ENCODE measurements at regions not wholly inside any gene's neighbourhood (a gene's known extent, or its start where the extent isn't known, plus 50 kb on each side); places are given as distances from the start of the nearest gene placed in this dataset.
"Not testable (repeated sequence)": the region's sequence is repeated elsewhere in the genome, so short reads cannot be mapped to it uniquely, and the experiment has no call there.

DNA sequence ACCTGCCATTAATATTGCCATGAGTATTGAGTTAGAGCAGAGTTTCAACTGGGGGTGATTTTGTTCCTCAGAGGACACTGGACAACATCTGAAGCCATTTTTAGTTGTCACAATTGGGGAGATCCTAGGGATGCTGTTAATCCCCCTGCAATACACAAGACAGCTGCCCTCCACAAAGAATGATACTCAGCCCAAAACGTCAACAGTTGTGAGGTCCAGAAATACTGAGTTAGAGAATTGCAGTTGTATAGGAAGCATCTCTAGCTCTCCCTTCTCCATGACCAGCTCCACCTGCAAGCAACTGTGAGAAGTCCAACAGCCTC, 614.0 kb upstream of the CDH5 start:
- DNase-seq = no peak

GRCh38 chr16:65751622-65752521, 614.6 kb upstream of the CDH5 start:
- DNase-seq = no peak

DNA sequence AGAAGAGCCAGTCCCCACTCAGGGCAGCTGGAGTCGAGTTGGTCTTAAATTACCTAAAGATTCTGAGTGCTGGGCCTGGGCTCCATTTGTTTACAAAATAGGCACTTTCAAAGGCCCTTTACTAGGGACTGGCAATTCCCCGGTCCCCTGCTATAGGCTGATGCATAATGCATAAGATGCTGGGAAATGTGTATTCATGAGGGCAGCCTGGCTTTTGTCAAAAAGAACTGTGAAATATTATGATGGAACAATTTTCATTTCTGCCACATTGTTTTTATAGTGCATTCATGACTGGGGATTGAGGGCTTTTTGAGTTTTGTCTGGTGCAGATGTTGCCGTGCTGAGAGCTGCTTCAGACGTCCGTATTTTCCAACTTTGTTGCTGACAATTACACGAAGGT, 617.0 kb upstream of the CDH5 start:
- DNase-seq = no peak

GRCh38 chr16:65746941-65747340, 619.5 kb upstream of the CDH5 start:
- DNase-seq = no peak

GRCh38 chr16:65745201-65745708, 621.2 kb upstream of the CDH5 start:
- no peak for DNase-seq

GRCh38 chr16:65744401-65744800, 622.1 kb upstream of the CDH5 start:
- DNase-seq = no peak

GRCh38 chr16:65743558-65743957, 621.7 kb upstream of the CDH11 start:
- DNase-seq = no peak

- peak; percentile 7 for DNase-seq
These were observed 618.8 kb upstream of the CDH11 start for GRCh38 chr16:65740711-65741110.

DNA sequence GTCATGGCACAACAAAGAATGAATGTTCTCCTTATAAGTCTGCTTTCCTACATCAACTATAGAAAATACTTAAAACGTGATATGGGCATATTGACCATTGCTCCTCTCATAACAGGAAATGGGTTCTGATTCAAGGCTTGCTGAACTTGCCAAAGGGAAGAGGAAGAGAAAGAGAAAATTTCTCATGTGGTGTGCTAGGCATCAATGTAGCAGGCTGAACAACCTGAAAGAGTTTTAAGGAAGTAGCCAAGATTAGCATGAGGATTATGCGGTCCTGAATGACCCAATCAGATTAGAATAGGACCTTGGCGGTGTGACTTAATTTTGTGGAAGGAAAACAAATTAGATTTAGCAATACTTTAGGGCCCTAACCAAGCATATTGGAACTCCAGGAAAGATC, 617.7 kb upstream of the CDH11 start:
- DNase-seq = no peak

DNA sequence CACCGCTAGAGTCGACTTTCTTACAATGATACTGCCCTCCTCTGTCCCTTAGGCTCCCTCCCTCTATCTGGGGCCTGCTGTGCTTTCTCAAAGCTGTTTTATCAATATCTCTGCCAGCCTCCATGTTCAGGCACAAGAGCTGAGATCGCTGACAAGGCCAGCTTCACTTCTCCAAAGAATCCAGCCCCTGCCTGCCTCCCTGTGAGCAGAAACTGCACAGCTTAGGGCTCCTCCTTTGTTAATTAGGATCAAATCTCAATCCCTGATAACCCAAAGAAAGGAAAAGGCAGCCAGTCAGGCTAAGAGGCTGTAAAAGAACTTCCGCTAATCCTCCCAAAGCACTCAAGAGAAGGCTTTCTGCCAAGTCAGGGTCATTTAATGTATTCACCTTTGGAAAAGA, 616.0 kb upstream of the CDH11 start:
- DNase-seq = no peak

DNA sequence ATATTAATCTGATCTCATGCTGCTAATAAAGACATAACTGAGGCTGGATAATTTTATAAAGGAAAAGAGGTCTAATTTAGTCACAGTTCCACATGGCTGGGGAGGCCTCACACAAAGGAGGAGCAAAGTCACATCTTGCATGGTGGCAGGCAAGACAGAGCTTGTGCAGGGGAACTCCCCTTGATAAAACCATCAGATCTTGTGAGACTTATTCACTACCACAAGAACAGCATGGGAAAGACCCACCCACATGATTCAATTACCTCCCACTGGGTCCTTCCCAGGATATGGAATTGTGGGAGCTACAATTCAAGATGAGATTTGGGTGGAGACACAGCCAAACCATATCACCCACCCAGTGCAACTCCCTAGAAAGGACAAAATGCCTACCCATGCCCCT, 613.8 kb upstream of the CDH11 start:
- DNase-seq = not testable (repeated sequence)

- no peak for DNase-seq
These were observed 611.9 kb upstream of the CDH11 start for GRCh38 chr16:65733721-65734120.

- no peak for DNase-seq
These were observed 610.0 kb upstream of the CDH11 start for GRCh38 chr16:65731833-65732232.

DNA sequence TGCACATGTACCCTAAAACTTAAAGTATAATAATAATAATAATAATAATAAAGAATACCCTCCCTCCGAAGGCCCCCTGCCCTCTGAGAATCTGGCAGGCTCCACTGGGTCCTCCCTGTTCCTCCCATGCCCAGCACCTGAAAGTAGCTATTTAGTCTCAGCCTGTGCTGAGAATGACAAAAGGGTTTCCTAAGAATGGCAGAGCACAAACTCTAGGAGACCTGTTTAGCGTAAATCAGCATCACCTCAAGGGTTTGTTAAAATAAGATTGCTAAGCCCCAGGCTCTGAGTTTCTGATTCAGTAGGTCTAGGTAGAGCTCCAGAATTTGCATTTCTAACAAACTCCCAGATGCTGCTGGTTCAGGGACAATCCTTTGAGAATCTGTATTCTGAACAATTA, 606.8 kb upstream of the CDH11 start:
- no peak for DNase-seq

DNA sequence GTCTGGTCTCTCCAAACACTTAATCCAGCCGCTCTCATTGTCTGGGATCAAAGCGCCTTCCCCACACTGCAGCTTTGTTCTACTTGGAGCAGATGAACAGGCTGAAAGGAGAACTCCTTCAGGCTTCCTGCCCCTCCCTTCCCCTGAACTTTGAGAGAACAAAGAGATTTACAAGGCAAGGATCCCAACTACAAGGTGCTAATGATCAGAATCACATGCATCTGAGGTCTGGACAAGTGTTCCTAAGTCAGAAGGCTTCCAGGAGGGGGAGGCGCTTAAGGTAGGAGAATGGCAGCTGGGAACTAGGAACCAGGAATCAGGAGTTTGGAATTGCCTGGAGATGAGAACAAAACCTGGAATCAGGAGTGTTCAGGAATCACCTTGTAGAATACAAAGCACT, 606.3 kb upstream of the CDH11 start:
- DNase-seq = no peak

DNA sequence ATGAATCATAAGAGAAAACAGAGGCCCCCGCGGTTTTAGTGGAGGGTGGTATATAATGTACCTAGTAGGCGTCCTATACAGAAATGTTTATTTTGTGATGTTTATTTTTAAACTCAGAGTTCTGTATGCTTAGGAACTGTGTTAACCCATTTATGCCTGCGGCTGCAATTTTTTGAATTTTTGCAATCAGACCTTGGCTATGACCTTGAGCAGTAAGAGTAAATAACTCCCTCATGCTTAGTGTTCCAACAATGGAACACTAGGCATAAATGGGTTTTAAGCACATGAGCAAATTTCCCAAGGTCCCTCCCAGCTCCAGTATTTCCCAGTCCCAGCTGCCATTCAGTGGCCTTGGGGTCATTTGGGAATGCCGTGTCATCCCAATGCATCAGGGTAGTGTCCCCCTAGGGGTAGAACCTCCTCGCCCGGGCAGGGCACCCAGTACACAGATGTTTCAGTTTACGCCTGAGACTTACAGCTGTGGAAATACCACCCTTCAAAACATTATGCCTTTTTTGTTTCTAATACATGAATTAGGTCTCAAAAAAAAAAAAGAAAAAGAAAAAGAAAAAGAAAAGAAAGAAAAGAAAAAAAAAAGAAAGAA, 605.8 kb upstream of the CDH11 start:
- DNase-seq = no peak

- DNase-seq = peak; percentile 54
These were observed 603.4 kb upstream of the CDH11 start for GRCh38 chr16:65725156-65725845.

DNA sequence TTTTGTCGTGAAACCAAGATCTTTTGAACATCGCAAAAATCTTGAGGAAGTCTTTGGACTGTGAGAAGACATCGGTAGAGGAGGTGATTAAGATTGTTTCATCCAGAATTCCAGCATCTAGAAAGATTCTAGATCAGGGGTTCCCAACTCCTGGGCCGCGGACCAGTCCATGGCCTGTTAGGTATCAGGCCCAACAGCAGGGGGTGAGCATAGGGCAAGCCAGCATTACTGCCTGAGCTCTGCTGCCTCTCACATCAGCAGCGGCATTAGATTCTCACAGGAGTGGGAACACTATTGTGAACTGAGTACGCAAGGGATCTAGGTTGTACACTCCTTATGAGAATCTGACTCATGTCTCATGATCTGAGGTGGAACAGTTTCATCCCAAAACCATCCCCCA, 600.6 kb upstream of the CDH11 start:
- no peak for DNase-seq

DNA sequence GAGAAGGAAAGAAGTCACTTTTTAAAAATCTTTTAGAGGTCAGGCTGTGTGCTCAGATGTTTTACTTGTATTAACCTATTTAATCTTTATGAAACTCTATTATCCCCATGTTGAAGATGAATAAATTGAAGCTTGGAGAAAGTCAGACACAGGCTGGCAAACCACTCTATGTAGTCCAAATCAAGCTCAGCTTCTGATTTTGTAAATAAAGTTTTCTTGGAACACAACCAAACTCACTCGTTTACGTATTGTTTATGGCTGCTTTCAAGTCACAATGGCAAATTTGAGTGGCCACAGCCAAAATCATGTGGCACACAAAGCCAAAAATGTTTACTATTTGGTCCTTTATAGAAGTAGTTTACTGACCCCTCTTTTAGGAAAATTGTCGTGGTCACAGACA, 596.0 kb upstream of the CDH11 start:
- DNase-seq = no peak

DNA sequence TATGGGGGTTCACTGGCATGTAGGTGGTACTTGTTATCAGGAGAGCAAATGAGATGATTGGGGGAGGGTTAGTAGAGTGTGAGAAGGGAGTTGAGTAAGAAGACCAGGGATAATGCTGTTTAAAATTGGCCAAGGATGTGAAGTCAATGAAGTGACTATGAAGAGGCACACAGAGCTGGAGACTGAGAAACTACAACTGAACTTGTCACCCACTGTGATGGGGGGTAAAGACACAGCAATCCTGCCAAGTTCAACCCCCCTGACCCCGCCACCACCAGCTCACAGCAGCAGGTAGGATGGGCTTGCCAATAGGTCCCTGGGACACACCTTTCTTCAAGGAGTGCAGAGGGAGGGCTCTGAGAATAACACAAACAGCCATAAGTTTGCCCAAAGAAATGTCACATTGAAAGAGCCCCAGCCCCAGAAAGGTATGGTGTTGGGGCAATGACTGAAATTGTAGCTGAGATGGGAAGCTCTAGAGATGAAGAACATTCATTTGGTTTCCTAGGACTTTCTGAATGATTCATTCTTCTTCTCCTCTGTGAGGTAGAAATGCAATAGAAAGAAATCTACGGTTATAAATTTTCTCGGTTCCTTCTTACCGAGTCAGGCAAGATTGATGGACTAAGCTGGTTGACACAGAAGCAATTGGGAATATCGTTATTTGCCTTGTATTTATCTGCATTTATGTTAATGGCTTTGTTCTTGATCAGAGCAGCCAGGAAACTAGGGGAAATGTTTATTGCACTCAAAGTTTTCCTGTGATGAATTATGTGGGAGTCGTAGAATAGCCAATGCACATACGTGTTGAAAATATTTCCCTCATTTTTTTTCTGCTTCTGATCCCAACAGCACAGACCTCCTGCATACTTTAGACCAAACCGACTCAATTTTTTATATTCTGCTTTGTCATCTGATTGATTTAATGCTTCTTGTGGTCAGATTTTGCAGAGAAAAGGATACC, 595.2 kb upstream of the CDH11 start:
- no peak for DNase-seq

DNA sequence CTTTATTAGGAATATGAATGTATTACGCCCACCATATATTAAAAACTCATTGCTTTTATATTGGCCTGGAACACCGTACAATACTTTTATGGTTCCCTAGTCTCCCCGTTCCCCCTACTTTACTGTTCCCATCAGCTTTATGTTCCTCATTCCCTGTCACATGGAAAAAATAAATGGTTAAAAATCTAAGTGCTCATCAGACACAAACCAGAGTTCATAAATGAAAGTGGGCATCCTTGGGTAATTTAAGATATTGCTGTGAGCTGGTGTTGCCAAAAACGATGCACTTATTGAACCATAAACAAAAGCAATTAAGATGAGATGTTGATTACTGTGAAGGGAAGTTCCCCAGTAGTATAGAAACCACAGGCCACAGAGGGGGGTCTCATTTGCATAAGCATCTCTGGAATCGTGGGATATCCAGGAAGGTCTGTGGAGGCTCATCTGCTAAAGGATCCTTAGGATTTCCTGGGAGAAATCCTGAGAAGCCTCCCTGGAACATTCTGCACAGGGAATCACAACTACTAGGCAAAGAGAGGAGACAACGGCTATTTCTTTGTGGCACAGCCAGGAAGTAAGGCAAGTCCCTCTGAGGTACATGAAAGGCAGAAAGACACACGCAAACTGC, 591.4 kb upstream of the CDH11 start:
- DNase-seq = no peak

DNA sequence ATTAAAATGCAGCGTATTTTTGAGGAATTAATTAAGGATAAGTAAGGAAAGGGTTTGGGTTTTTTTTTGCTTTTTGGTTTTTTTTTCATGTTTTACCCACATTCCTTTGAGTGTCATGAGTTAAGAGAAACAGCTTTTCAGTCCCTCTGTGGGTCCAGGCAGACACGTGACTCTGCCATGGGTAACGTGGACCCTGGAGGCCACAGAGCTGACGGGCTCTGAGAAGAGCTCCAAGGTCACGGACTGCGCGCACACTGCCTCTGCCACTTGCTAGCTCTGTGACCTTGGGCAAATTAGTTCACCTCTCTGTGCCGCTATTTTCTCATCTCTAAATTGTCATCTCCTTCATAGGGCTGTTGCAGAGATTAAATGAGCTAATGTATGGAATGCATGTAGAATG, 588.2 kb upstream of the CDH11 start:
- DNase-seq = no peak

All from EL (cell line).